Sciatic nerve (tissue), 2 donors: ENCODE measurements at regions not wholly inside any gene's neighbourhood (a gene's known extent, or its start where the extent isn't known, plus 50 kb on each side); places are given as distances from the start of the nearest gene placed in this dataset.
"Not testable (repeated sequence)": the region's sequence is repeated elsewhere in the genome, so short reads cannot be mapped to it uniquely, and the experiment has no call there.

Source experiments
- ATAC-seq: fragments of 200-7000 bp; cut with Tn5 transposase; one replicate; pipeline ENCODE4 v1.9.1; 2020; ENCODE audit warnings: mild to moderate bottlenecking, moderate library complexity
- DNase-seq: peaks from one replicate; pipeline ENCODE4 v3.0.0-alpha.2; 2020; ENCODE audit warnings: low spot score
- intact Hi-C: fragments of 100-400 bp; cut with DNase I; formaldehyde crosslinking; loops from one replicate; pipeline ENCODE4 v1.14.2; 2022
- donor health status: DM: no; HTN: no; CAD: no.
- donor health status: DM: no; HTN: no; CAD: no.

DNA sequence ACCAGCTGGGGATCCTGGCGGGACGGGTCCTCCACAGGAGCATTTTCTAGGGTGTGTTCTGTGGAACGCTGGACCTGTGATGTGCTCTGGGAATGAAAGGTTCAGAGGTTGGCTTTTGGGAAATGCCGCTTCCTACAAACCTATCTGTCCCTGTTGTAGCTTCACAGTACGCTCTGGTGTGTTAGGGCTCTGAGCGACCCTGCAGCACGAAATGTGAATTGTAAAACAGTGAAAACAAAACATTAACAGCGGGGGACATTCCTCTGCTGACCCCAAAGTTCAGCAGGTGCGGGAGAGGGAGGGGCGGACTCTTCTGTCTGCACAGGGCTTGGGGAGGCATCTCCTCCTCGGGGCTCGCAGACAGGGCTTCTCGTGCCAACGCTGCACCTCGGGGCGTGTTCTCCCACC is 155.9 kb downstream of the NRN1 start:
- DNase-seq (no peak), ATAC-seq (no peak)
- intact Hi-C loops = no loop called here

DNA sequence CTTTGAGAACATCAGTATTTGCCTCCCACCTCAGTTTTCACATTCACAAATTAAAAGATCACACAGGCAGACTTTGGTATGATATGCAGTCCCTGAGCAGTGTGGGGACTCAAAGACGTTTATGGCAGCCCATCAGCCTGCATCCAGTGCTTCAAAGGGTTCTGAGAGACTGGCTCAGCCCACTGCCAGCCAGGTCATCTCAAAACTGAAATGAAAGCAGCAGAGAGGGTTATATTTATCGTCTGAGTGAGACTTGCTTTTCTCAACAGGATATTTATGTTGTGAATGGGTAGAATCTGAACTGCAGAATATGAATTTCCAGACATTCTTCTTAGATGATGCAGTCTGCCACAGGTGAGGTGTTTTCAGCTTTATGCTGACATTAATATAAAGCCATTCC is 159.8 kb downstream of the NRN1 start:
- ATAC-seq (no peak), DNase-seq (no peak)
- intact Hi-C loops = no loop called here

DNA sequence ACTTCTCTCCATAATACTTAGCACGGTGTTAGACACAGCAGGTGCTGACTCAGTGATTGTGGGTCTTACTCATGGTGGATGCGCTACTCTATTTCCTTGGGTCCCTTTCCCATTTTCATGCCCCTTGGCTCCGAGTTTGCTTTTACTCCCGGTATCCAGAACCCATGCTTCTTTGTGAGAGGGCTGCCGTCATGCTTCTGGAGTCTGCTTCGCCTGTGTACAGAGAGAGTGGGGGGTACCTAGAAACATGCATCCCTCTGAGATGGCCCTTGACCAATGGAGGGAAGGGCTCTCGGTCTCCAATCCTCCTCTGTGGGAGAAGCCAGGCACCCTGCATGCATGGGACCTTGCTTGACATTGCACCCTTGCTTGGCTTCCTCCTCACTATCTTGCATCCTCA is 160.4 kb downstream of the NRN1 start:
- no peak for DNase-seq
- ATAC-seq = no peak
- intact Hi-C loops = no loop called here

DNA sequence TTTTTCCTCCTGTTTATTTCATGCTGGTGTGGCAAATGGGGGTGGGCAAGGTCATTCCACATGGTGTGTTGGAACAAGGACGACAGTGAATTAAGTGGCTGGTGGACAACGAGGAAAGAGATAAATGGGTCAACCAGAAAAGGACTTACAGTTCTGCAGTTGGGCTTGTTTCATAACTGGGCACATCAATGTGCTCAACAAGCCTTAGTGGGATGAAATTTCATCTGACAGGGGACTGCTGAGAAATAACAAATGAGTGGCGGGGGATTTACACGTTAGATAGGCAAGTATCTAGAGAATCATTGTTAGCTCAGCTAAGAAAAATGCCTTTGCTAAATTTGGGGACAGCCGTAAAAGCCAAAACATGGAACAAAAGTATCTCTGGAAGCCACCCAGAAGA is 163.6 kb downstream of the NRN1 start:
- ATAC-seq (no peak), DNase-seq (no peak)
- intact Hi-C loops = no loop called here

DNA sequence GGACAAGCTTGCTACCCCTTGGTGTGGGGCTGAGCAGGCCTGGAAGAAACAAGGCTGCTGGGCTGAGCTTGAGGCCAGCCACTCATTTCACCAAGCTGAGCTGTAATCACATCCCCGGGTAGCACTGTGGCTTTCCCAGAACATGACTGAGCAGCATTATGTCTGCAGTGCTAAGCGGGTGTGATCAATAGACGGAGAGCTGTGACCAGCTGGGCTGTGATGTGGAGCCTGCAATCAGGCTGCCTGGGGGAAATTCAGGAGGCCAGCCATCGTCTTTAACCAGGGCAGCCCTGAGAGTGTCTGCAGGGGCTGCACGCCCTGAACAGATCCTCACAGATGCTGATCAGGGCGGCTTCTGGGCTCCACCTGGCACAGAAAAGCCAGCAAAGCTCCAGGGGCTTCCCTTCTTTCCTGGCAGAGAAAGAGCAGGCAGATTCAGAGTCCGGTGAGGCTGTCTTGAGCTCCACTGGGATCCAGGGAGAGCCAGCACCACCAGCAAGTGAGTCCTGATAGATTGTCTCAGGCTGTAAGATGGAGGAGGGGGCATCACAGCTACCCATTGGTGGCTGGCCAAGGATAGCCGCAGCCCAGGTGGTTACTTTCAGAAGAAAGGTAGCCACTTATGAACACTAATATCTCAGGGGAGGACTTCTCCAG is 165.9 kb downstream of the NRN1 start:
- intact Hi-C loops = no loop called here
- ATAC-seq = no peak

DNA sequence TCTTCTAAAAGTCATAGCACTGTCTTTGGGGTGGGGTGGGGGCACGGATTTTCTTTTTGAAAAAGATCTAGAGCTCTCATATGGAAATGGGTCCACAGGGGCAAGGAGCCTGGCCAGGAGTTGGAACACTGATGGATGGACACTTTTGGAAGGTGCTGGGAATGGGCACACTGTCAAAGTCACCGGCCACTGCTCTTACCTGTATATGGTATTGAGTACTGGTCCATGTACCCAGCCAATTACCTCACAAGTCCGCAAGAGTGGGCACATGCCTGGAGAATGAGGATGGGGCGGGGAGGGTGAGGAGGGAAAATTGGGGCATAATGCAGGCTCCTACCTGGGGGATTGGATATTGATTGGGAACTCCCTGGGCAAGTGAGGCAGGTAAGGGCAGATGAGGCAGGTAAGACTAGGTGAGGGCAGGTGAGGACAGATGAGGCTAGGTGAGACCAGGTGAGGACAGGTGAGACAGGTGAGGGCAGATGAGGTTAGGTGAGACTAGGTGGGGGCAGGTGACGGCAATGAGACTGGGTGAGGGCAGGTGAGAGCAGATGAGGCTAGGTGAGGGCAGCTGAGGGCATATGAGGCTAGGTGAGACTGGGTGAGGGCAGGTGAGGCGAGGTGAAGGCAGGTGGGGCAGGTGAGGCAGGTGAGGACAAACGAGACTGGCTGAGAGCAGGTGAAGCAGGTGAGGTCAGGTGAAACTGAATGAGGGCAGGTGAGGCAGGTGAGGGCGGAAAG is 167.9 kb downstream of the NRN1 start:
- intact Hi-C loops = no loop called here
- ATAC-seq (no peak), DNase-seq (no peak)

More for the DNA sequence above, 165.9 kb downstream of the NRN1 start:
- DNase-seq = no peak

DNA sequence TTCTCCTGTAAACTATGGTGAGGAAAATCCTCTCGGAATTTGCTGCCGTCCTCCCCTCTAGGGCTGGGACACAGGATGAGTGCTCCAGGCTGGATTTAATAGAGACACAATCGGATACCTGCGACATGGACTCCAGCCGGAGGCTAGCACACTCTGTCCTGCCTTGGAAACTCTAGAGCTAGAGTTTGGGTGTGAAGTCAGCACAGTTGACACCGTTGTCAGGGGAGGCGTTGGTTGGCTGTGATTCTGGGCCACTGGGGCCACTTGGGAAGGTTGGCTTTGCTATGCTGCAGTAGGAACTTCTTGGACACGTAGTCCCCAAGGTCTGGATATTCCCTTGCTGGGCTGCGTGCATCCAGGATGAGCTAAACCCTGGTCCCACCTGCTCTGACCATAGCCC is 169.4 kb downstream of the NRN1 start:
- intact Hi-C loops = no loop called here
- DNase-seq (no peak), ATAC-seq (no peak)

DNA sequence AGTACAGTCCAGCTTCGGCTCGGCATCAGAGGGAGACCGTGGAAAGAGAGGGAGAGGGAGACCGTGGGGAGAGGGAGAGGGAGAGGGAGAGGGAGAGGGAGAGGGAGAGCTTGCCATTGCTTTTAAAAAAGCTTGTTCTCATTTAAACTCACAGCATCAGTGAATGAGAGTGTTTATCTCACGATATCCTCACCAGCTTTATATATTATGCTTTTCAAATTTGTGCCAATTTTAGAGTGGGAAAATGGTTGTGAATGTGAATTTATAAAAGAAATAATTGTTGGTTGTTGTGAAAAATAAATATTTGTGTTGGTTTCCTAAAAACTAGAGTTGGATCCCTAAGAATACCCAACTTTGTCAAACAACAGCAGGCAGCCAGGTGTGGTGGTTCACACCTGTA is 170.1 kb downstream of the NRN1 start:
- DNase-seq, ATAC-seq, intact Hi-C loops: not testable (repeated sequence)

DNA sequence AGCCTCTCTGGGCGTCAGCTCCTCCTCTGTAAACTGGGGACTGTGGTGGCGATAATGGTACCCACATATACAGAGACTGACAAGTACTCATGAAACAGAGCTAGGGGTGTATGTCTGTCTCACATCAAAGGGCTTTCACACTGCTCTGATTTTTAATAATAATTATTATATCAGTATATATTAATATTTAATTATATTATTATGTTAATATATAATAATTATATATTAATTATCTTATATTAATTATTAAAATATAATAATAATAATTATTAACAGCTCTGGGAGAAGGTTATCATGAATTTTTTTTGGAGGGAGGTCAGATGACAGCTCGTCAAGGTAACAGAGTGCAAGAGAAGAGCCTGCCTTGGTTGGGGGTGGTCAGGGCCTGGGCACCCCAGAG is 173.6 kb downstream of the NRN1 start:
- intact Hi-C loops = no loop called here
- no peak for DNase-seq
- ATAC-seq = no peak

DNA sequence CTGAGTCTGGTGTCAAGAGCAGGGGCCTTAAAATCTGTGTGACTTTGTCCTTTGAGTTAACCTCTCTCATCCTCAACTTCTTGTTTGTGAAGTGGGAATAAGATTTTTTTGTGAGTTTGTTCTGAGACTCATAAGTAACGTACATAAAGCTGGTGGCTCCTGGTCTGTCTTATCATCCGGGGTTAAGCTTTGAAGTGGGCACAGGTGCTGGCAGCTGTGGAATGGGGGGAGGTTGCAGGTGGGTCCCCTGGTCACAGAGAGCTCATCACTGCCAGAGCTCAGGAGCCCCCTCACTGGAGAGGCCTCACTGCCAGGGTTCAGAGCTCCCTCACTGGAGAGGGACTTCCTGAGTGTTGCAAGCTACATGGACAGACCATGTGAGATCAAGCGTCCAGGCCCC is 174.1 kb downstream of the NRN1 start:
- DNase-seq (no peak), ATAC-seq (no peak)
- intact Hi-C loops = no loop called here

DNA sequence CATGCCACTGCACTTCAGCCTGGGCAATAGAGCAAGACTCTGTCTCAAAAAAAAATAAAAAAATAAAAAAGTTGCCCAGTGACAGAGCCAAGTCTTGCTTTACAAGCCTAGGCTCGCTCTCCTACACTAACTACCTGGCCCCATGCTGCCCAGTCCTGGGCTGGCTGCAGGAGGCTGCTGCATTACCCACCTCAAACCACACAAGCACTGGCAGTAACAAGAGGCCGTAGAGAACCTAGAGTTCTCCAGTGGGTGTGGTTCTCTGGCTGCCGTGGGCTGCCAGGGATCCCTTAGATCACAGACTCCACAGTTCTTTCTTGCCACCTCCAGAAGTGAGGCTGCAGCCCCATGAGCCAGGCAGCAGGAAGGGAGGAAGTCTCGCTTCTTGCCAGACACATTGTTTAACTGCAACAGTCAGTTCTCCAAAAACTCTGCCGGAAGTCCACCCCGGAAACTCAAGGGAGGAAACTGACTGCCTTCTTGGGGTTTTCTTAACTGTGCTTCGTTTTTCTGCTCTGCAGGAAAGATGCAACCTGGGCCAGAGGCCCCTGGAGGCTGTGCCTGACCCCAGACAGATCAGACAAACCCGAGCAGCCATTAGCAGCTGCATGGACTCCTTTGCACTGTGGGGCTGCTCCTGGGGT is 175.4 kb downstream of the NRN1 start:
- ATAC-seq = peak; percentile 38
- intact Hi-C loops, DNase-seq: not testable (repeated sequence)

DNA sequence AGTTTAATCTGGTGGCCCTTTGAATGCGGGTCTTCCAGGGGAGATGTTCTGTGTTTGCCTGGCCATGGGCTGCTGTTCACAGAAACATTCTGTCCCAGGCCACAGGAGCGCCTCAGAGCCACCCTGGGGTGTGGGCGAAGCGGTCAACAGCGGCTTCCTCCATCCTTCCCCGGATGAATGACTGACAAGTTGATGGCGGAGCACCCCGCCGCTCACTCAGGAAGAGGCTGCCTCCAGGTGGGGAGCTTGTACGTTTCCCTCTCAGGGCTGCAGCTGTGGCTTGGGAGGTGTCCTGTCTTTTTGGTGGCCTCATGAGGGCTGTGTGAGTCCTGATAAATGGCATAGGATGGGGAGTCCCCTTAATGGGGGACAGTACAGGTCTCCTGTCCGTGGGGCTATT is 178.4 kb downstream of the NRN1 start:
- intact Hi-C loops = no loop called here
- DNase-seq (no peak), ATAC-seq (no peak)

DNA sequence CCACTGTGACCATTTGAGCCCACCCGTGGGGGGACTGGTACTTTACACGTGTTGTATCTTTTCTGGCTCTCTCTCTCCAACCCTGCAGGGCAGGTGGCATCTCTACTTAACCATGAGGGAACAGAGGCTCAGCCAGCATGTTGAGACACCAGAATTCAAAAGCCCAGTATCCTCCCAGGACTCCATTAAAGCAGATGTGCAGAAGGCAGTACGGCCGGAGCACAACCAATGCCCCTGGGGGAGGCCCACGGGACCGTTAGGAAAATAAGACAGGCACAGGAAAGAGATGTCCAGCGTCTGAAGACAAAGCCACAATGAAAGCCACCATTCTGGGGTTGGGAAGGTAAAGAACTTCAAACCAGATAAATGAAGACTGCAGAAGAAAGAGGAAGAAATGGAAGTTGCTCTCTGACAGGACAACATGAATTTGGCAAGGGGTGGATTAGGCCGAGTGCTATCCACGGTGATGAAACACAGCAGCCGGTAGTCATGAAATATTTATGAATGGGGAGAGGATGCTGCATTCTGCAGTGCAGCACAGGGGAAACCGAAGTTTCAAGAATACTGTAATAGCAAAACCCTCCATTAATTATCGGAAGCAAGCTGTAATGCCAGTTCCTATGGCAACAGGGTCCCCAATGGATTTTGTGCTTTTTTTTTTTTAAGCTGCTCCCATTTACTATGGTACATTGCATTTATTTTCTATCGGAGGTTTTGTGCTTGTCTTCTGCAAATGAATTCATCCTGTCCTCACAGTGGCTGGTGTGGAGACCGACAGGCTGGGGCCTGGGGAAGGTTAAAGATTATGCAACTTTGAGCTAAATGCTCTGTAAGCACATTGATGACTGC is 179.4 kb downstream of the NRN1 start:
- DNase-seq (no peak), ATAC-seq (no peak)
- intact Hi-C loops = no loop called here

DNA sequence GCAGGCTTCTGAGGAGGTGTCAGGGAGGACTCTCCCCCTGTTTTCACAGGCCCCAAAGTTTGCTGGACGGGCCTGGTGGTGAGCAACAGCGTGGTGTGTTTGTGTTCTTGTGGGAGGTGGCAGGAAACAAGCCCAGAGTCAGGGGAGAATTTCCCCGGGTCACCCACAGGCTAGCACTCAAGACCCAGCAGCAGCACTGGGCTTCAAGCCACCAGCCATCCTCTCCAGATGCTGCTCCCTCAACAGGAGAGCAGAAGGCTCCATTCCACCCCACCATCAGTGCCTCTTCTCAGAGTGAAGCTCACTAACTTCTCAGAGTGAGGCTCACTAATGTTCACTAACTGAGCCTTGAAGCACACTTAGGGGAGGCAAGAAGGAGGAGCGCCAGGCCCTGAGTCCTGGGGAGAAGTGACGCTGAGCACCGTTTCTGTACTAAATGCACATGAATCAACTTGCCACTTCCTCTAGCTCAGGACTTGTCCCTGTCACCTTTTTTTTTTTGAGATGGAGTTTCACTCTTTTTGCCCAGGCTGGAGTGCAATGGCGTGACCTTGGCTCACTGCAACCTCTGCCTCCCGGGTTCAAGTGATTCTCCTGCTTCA is 182.2 kb downstream of the NRN1 start:
- DNase-seq, intact Hi-C loops, ATAC-seq: not testable (repeated sequence)
